A549 (cell line): ENCODE measurements at regions not wholly inside any gene's neighbourhood (a gene's known extent, or its start where the extent isn't known, plus 50 kb on each side); places are given as distances from the start of the nearest gene placed in this dataset.

Source experiments
- ATAC-seq, 2 experiments: fragments of 200-7000 bp in 1 of 2; fragments of >200 bp in 1 of 2; cut with Nextera tagmentation in 1 of 2; cut with Tn5 transposase in 1 of 2; 3 replicates each; pipeline versions ENCODE4 v1.8.0 to v1.9.1; 2018 to 2020; ENCODE audit warnings: mild to moderate bottlenecking in 1 of 2, moderate library complexity in 1 of 2
- CTCF ChIA-PET: fragments of 300-600 bp; sonication (Branson Sonifier 250); formaldehyde crosslinking; extraction: SDS; loops from one replicate; lab custom pipeline; 2021; ENCODE audit warnings: antibody characterized with exemption, inconsistent platforms; lab: Yijun Ruan, JAX
- POLR2A ChIA-PET: fragments of 350-600 bp; formaldehyde crosslinking; extraction: SDS; loops from one replicate; lab custom pipeline; 2021; ENCODE audit warnings: antibody characterized with exemption, inconsistent platforms; lab: Yijun Ruan, JAX
- DNase-seq, 2 experiments: peaks; one replicate each; pipeline versions ENCODE4 v3.0.0 to v3.0.0-alpha.2; 2011 to 2016; ENCODE audit warnings: low read depth in 1 of 2, low spot score in 1 of 2
- FAIRE-seq: peaks from 2 replicates; lab custom pipeline; 2011; peaks lifted over from hg19 to GRCh38; lab: Jason Lieb, UNC
- H3K27ac ChIP-seq, 2 experiments: fragments of >200 bp; sonication (Bioruptor Twin); formaldehyde crosslinking; 3 replicates each; pipeline ENCODE4 v1.5.1; 2016 to 2017
- H3K4me1 ChIP-seq: fragments of >200 bp; sonication (Bioruptor Twin); formaldehyde crosslinking; 3 replicates; pipeline ENCODE4 v1.6.1; 2016
- H3K4me2 ChIP-seq: fragments of >200 bp; sonication (Bioruptor Twin); formaldehyde crosslinking; 3 replicates; pipeline ENCODE4 v1.6.1; 2016
- H3K4me3 ChIP-seq: fragments of >200 bp; sonication (Bioruptor Twin); formaldehyde crosslinking; 3 replicates; pipeline ENCODE4 v1.5.1; 2016
- H3K9me3 ChIP-seq: fragments of >200 bp; sonication (Bioruptor Twin); formaldehyde crosslinking; 3 replicates; pipeline ENCODE4 v1.6.1; 2016
- CBX2 ChIP-seq: fragments of 200-600 bp; sonication (generic); IDR thresholded peaks from 2 replicates; pipeline ENCODE4 v1.6.1; 2016; ENCODE audit warnings: low read depth, mild to moderate bottlenecking, borderline replicate concordance
- CEBPB ChIP-seq, 2 experiments: fragments of >200 bp in 1 of 2; sonication (Bioruptor Twin) in 1 of 2; formaldehyde crosslinking in 1 of 2; IDR thresholded peaks; 2 replicates each; pipeline ENCODE4 v1.6.1; 2012 to 2016
- CHD2 ChIP-seq: fragments of 150-350 bp; IDR thresholded peaks from 2 replicates; pipeline ENCODE4 v1.6.1; 2014; ENCODE audit warnings: low read length; ENCODE audit not compliant: partially characterized antibody
- EHF ChIP-seq: fragments of 250-450 bp; sonication (Bioruptor Pico); IDR thresholded peaks from 2 replicates; pipeline ENCODE4 v1.5.0; 2020; ENCODE audit warnings: mild to moderate bottlenecking
- EP300 ChIP-seq, 2 experiments: fragments of >200 bp; sonication (Bioruptor Twin); formaldehyde crosslinking; IDR thresholded peaks; 2 replicates in 1 of 2; 3 replicates in 1 of 2; pipeline ENCODE4 v1.6.1; 2016 to 2017
- FOSL2 ChIP-seq, 2 experiments: fragments of 450-650 bp in 1 of 2; fragments of >200 bp in 1 of 2; sonication (Bioruptor Twin) in 1 of 2; formaldehyde crosslinking; IDR thresholded peaks; 2 replicates each; pipeline versions ENCODE4 v1.5.0 to v1.6.1; 2016 to 2020; ENCODE audit warnings: mild to moderate bottlenecking in 1 of 2, moderate library complexity in 1 of 2
- HDAC2 ChIP-seq: fragments of 200-600 bp; sonication (generic); IDR thresholded peaks from 2 replicates; pipeline ENCODE4 v1.6.1; 2016
- HOXB5 ChIP-seq: fragments of 250-450 bp; sonication (Bioruptor Pico); IDR thresholded peaks from 2 replicates; pipeline ENCODE4 v1.5.0; 2020; ENCODE audit warnings: mild to moderate bottlenecking, moderate library complexity
- JUNB ChIP-seq: fragments of >200 bp; sonication (Bioruptor Twin); formaldehyde crosslinking; IDR thresholded peaks from 2 replicates; pipeline ENCODE4 v1.6.1; 2016
- MAFK ChIP-seq: fragments of 450-650 bp; IDR thresholded peaks from 2 replicates; pipeline ENCODE4 v1.6.1; 2014; ENCODE audit not compliant: partially characterized antibody
- NR3C1 ChIP-seq: fragments of >200 bp; sonication (Bioruptor Twin); formaldehyde crosslinking; IDR thresholded peaks from 3 replicates; pipeline ENCODE4 v1.6.1; 2017
- POLR2AphosphoS2 ChIP-seq: conservative IDR thresholded peaks from 2 replicates; pipeline ENCODE4 v1.6.1; 2012; ENCODE audit warnings: low read length, improper control_type of control experiment, inconsistent platforms
- ZNF302 ChIP-seq: fragments of 250-450 bp; sonication (Bioruptor Pico); IDR thresholded peaks from 2 replicates; pipeline ENCODE4 v1.9.0; 2021; ENCODE audit warnings: inconsistent platforms, mild to moderate bottlenecking, moderate library complexity
- WGBS: methylation state at CpG from one replicate; pipeline ENCODE4 v1.1.6; 2017; ENCODE audit errors: missing lambda C conversion rate; 5-methylcytosine and 5-hydroxymethylcytosine counted together
- TF ChIP-seq, protein P1 (sequence below): fragments of 250-450 bp; sonication (Bioruptor Pico); IDR thresholded peaks from 2 replicates; pipeline ENCODE4 v1.5.0; 2020; ENCODE audit warnings: low read depth, mild to moderate bottlenecking, moderate library complexity
- TF ChIP-seq, protein P2 (sequence below): fragments of 450-650 bp; IDR thresholded peaks from 2 replicates; pipeline ENCODE4 v1.6.1; 2014; ENCODE audit warnings: antibody characterized with exemption

DNA sequence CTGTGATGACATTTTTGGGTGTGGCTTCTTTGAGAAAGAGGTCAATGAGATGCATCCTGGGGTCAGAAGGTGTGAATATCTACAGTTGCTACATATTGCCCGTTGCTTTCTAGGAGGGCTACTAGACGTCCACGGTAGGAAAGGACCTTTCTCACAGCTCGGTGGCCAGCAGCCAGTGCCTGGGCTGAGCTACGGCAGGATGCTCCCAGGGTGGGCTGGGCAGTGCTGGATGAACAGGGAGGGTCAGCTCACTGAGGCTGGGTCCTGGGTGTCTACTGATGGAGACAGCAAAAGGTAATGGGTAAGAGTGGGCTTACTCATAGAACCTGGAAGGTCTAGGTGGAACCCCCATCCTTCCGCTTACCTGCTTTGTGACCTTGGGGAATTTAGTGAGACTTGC lies 188.3 kb upstream of the WSCD1 start:
- 46% methylated on average over 6 of the region's 6 CpGs for WGBS
- Histone ChIP-seq H3K4me3 (no peak overlapping the region), H3K4me1 (no peaks in the 10 kb centered on the region), H3K9me3 (no peaks in the 10 kb centered on the region), H3K4me2 (no peak overlapping the region), H3K27ac (no peak overlapping the region)
- no peak for FAIRE-seq
- TF ChIP-seq CHD2 (no peak), ZNF302 (CRISPR knock-in tag) (no peak), CBX2 (no peak), CEBPB (IDR thresholded peaks at IDR 0.05) (no peak)
- POLR2A ChIA-PET: no interaction called here
- CTCF ChIA-PET: interaction anchor here (0.6 to 1.3 kb wide), 2 partner anchors 81 to 88 kb away, joined by 3 read pairs; no protein-coding TSS in a partner anchor
- ATAC-seq: no peak
- no peak for DNase-seq

DNA sequence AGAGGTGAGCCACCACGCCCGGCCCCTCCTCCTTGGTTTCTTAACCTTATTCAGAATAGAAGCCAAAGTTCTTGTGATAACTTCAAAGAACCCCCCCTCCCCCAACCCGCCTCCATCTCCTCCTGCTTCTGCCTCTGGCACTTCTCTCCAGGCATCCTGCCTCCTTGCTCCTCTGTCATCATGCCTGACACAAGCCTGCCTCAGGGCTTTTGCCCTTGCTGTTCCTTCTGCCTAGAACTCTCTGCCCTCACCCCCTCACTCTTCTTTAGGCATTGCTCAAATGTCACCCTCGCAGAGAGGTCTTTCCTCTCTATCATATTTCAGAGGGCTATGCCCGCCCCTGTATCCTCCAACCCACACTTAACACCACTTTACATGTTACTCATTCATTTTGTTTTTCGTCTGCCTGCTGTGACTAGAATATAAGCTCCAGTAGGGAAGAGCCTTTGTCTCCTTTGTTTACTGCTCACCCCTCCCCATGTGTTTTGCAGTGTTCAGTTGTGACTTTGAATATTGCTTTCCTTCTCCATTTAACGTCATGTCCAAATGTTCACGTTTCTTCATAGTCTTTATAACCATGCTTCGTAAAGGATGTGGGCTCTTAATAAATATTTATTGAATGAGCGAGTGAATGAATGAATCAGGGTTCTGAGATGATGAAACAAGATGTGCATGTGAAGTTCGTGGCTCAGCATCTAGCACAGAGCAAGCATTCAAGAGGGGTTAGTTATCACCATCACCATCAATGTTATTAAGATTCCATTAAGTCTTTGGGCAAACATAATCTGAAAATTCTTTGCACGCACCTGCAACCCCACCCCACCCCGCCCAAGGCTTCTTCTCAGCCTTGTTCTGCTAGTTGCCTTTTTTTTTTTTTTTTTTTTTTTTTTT lies 186.2 kb upstream of the WSCD1 start:
- no peak for DNase-seq
- no peak for ATAC-seq
- no peak for FAIRE-seq
- CTCF ChIA-PET: interaction anchor here (1.0 kb wide), 1 partner anchor 538 kb away, joined by 3 read pairs; no protein-coding TSS in a partner anchor
- no peaks in the 10 kb centered on the region for H3K4me1 ChIP-seq
- no peak overlapping the region for H3K4me3 ChIP-seq
- 12% methylated on average over 13 of the region's 13 CpGs for WGBS
- H3K9me3 ChIP-seq: no peaks in the 10 kb centered on the region
- TF ChIP-seq, protein P1, sequence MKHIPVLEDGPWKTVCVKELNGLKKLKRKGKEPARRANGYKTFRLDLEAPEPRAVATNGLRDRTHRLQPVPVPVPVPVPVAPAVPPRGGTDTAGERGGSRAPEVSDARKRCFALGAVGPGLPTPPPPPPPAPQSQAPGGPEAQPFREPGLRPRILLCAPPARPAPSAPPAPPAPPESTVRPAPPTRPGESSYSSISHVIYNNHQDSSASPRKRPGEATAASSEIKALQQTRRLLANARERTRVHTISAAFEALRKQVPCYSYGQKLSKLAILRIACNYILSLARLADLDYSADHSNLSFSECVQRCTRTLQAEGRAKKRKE (CRISPR knock-in tag): no peak
- TF ChIP-seq EP300 (IDR thresholded peaks at IDR 0.05) (no peak), HDAC2 (no peak)
- H3K4me2 ChIP-seq: no peak overlapping the region
- H3K27ac ChIP-seq: no peak overlapping the region
- POLR2A ChIA-PET: interaction anchor here (0.7 kb wide), 1 partner anchor 222 kb away, joined by 4 read pairs; no protein-coding TSS in a partner anchor

DNA sequence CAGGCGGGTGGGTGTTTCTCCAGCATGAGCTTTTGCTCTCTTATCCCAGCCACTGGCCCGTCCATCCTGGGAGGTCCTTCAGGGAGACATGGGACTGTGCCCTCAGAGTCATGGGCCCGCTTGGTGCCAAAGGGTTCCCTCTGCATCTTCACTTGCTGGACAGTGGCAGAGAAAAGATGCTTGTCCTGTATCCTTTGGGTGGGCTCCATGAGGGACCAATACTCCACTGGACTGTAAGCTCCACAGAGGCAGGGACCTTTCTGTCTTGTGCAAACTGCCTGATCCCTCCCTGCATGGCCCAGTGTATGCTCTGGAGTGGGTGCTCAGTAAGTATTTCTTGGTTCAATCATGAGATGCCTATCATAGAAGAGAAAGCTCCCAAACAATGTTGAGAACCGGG lies 184.8 kb upstream of the WSCD1 start:
- H3K9me3 ChIP-seq: no peaks in the 10 kb centered on the region
- DNase-seq: no peak
- no peak overlapping the region for H3K27ac ChIP-seq
- ChIA-PET POLR2A (no interaction called here), CTCF (interaction anchor here (0.6 to 0.7 kb wide), 2 partner anchors 93 to 527 kb away, joined by 3 read pairs; no protein-coding TSS in a partner anchor)
- H3K4me1 ChIP-seq: no peaks in the 10 kb centered on the region
- 48% methylated on average over 4 of the region's 4 CpGs for WGBS
- no peak overlapping the region for H3K4me2 ChIP-seq
- ATAC-seq: no peak; a peak in 1 of 6 replicates
- TF ChIP-seq MAFK: no peak
- TF ChIP-seq FOSL2 (IDR thresholded peaks at IDR 0.05): no peak
- TF ChIP-seq FOSL2 (CRISPR knock-in tag; IDR thresholded peaks at IDR 0.05): no peak
- TF ChIP-seq, protein P2, sequence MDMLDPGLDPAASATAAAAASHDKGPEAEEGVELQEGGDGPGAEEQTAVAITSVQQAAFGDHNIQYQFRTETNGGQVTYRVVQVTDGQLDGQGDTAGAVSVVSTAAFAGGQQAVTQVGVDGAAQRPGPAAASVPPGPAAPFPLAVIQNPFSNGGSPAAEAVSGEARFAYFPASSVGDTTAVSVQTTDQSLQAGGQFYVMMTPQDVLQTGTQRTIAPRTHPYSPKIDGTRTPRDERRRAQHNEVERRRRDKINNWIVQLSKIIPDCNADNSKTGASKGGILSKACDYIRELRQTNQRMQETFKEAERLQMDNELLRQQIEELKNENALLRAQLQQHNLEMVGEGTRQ: no peak
- TF ChIP-seq EHF: no peak
- no peak for FAIRE-seq
- no peak overlapping the region for H3K4me3 ChIP-seq

DNA sequence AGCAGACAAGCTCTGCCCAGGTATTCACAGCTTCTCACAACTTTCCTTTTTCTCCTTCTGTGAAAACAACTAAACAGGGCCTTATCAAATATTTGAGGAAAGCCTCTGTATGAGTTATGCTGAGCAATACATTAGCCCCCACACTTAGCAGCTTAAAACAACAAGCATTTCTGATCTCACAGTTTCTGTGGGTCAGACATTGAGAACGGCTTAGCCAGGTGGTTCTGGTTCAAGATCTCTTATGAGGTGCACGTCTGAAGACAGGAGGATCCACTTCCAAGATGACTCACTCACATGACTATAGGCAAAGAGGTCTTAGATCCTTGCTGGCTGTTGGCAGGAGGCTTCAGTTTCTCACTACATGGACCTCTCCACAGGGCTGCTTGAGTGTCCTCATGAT lies 181.4 kb upstream of the WSCD1 start:
- FAIRE-seq (no peak), ATAC-seq (no peak), DNase-seq (no peak)
- ChIA-PET POLR2A (no interaction called here), CTCF (interaction anchor here (0.6 kb wide), 1 partner anchor 12 kb away, joined by 5 read pairs; no protein-coding TSS in a partner anchor)
- WGBS: 4% methylated on average over 2 of the region's 2 CpGs
- Histone ChIP-seq H3K9me3 (no peaks in the 10 kb centered on the region), H3K4me1 (no peaks in the 10 kb centered on the region), H3K4me3 (no peak overlapping the region), H3K27ac (no peak overlapping the region), H3K4me2 (no peak overlapping the region)
- TF ChIP-seq FOSL2 (IDR thresholded peaks at IDR 0.05) (no peak), FOSL2 (CRISPR knock-in tag; IDR thresholded peaks at IDR 0.05) (no peak), POLR2AphosphoS2 (no peak), CBX2 (no peak), EHF (no peak), NR3C1 (no peak), ZNF302 (CRISPR knock-in tag) (no peak), JUNB (no peak), HOXB5 (CRISPR knock-in tag) (no peak)
